H1 (cell line): ENCODE measurements at regions not wholly inside any gene's neighbourhood (a gene's known extent, or its start where the extent isn't known, plus 50 kb on each side); places are given as distances from the start of the nearest gene placed in this dataset.

Experiments used
- CREB1 ChIP-seq: IDR thresholded peaks from 2 replicates; pipeline ENCODE4 v1.6.1; 2012; ENCODE audit warnings: inconsistent platforms
- SP1 ChIP-seq: IDR thresholded peaks from 2 replicates; pipeline ENCODE4 v1.6.1; 2011; ENCODE audit warnings: low read depth, low read length
- TCF12 ChIP-seq: IDR thresholded peaks from 2 replicates; pipeline ENCODE4 v1.6.1; 2011; ENCODE audit warnings: low read depth, mild to moderate bottlenecking, low read length

- TF ChIP-seq CREB1: no peak
- TF ChIP-seq TCF12: no peak
- TF ChIP-seq SP1: no peak
- TF ChIP-seq, all 59 proteins: peak for 0
Measured at GRCh38 chr10:45091968-45092367, 91.2 kb downstream of the ZNF22 start (continued).
